Loucy (cell line): ENCODE measurements at regions not wholly inside any gene's neighbourhood (a gene's known extent, or its start where the extent isn't known, plus 50 kb on each side); places are given as distances from the start of the nearest gene placed in this dataset.
"Not testable (repeated sequence)": the region's sequence is repeated elsewhere in the genome, so short reads cannot be mapped to it uniquely, and the experiment has no call there.

Experiments
- H2AFZ ChIP-seq: fragments of 200-600 bp; sonication (generic); 2 replicates; pipeline ENCODE4 v1.6.0; 2016; ENCODE audit warnings: antibody characterized with exemption, mild to moderate bottlenecking, low read length, moderate library complexity
- H3F3A ChIP-seq: fragments of 200-600 bp; 2 replicates; pipeline ENCODE4 v1.6.0; 2016; ENCODE audit warnings: antibody characterized with exemption, low read depth, mild to moderate bottlenecking
- H3K27me3 ChIP-seq: fragments of 200-600 bp; sonication (generic); 2 replicates; pipeline ENCODE4 v1.6.1; 2014; ENCODE audit warnings: low read length, mild to moderate bottlenecking; ENCODE audit not compliant: insufficient read depth, poor library complexity, severe bottlenecking
- H3K36me3 ChIP-seq: fragments of 200-600 bp; sonication (generic); 2 replicates; pipeline ENCODE4 v1.6.1; 2016; ENCODE audit warnings: low read length; ENCODE audit not compliant: insufficient read depth
- H3K4me1 ChIP-seq: fragments of 200-600 bp; sonication (generic); 2 replicates; pipeline ENCODE4 v1.5.1; 2014; ENCODE audit warnings: low read length, mild to moderate bottlenecking; ENCODE audit not compliant: insufficient read depth, poor library complexity, severe bottlenecking
- H3K4me2 ChIP-seq: fragments of 200-600 bp; sonication (generic); 2 replicates; pipeline ENCODE4 v1.6.0; 2014; ENCODE audit warnings: antibody characterized with exemption, low read length, low read depth, mild to moderate bottlenecking; ENCODE audit not compliant: poor library complexity, severe bottlenecking
- H3K4me3 ChIP-seq: fragments of 200-600 bp; sonication (generic); 2 replicates; pipeline ENCODE4 v1.5.1; 2014; ENCODE audit warnings: low read length, mild to moderate bottlenecking, mixed read lengths; ENCODE audit not compliant: poor library complexity, severe bottlenecking
- H3K79me2 ChIP-seq: fragments of 200-600 bp; sonication (generic); 2 replicates; pipeline ENCODE4 v1.6.1; 2014; ENCODE audit warnings: low read length; ENCODE audit not compliant: insufficient read depth
- H3K9ac ChIP-seq: fragments of 200-600 bp; sonication (generic); 2 replicates; pipeline ENCODE4 v1.6.0; 2014; ENCODE audit warnings: mild to moderate bottlenecking, low read depth, low read length, moderate library complexity; ENCODE audit not compliant: poor library complexity, severe bottlenecking
- H3K9me2 ChIP-seq: fragments of 200-600 bp; sonication (generic); replicated peaks from 2 replicates; pipeline ENCODE4 v1.6.1; 2016; ENCODE audit warnings: low read depth, low read length, mixed read lengths
- H3K9me3 ChIP-seq: fragments of 200-600 bp; sonication (generic); 2 replicates; pipeline ENCODE4 v1.6.1; 2014; ENCODE audit warnings: mild to moderate bottlenecking, antibody characterized with exemption, low read length, low read depth; ENCODE audit not compliant: insufficient read depth
- H4K20me1 ChIP-seq: fragments of 200-600 bp; sonication (generic); 2 replicates; pipeline ENCODE4 v1.6.0; 2014; ENCODE audit warnings: antibody characterized with exemption, low read length, mild to moderate bottlenecking; ENCODE audit not compliant: insufficient read depth, poor library complexity, severe bottlenecking
- EZH2phosphoT487 ChIP-seq: fragments of 200-600 bp; IDR thresholded peaks from 2 replicates; pipeline ENCODE4 v1.6.1; 2018; ENCODE audit warnings: antibody characterized with exemption, mild to moderate bottlenecking, moderate library complexity, borderline replicate concordance
- TF ChIP-seq, protein P1 (sequence below): fragments of 200-600 bp; sonication (generic); conservative IDR thresholded peaks from 2 replicates; pipeline ENCODE4 v1.5.1; 2014; ENCODE audit warnings: mild to moderate bottlenecking, antibody characterized with exemption, low read length

DNA sequence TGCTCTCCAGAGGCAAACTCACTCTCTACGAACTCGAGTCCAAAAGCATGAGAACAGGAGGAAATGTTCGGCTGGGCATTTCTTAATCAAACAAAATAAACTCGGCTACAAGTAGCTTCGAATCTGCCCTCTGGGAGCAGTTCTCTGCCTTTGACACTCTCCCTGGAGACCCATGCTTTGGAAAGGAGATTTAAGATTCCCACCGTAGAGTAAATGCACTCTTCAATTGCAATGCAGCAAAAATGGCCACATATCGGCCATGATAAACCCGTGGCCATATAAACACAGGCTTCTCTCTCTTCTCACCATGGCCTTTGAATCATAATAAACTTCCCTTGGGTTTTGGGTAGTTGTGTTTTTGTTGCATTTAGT lies 215.4 kb downstream of the TOMM20 start:
- H3K4me3 ChIP-seq: no peak overlapping the region
- H4K20me1 ChIP-seq: no peaks in the 10 kb centered on the region
- H2AFZ ChIP-seq: no peak overlapping the region; the same call in 1 of the 2 replicates
- no peaks in the 10 kb centered on the region for H3K36me3 ChIP-seq
- H3K9ac ChIP-seq: no peak overlapping the region
- no peaks in the 10 kb centered on the region for H3K27me3 ChIP-seq
- H3F3A ChIP-seq: no peaks in the 10 kb centered on the region
- peaks cover 29% of the 10 kb centered on the region for H3K4me1 ChIP-seq
- TF ChIP-seq EZH2phosphoT487: no peak
- TF ChIP-seq, protein P1, sequence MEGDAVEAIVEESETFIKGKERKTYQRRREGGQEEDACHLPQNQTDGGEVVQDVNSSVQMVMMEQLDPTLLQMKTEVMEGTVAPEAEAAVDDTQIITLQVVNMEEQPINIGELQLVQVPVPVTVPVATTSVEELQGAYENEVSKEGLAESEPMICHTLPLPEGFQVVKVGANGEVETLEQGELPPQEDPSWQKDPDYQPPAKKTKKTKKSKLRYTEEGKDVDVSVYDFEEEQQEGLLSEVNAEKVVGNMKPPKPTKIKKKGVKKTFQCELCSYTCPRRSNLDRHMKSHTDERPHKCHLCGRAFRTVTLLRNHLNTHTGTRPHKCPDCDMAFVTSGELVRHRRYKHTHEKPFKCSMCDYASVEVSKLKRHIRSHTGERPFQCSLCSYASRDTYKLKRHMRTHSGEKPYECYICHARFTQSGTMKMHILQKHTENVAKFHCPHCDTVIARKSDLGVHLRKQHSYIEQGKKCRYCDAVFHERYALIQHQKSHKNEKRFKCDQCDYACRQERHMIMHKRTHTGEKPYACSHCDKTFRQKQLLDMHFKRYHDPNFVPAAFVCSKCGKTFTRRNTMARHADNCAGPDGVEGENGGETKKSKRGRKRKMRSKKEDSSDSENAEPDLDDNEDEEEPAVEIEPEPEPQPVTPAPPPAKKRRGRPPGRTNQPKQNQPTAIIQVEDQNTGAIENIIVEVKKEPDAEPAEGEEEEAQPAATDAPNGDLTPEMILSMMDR: no peak
- H3K9me2 ChIP-seq: no peaks in the 10 kb centered on the region
- H3K9me3 ChIP-seq: no peaks in the 10 kb centered on the region
- H3K79me2 ChIP-seq: no peaks in the 10 kb centered on the region
- H3K4me2 ChIP-seq: no peak overlapping the region

- Histone ChIP-seq H3K79me2 (no peaks in the 10 kb centered on the region), H3K4me3 (no peak overlapping the region), H3K9ac (peak overlapping the region; percentile 59), H3K27me3 (no peaks in the 10 kb centered on the region), H2AFZ (peak overlapping the region; percentile 89), H3K9me2 (no peaks in the 10 kb centered on the region), H3K36me3 (no peaks in the 10 kb centered on the region), H4K20me1 (no peaks in the 10 kb centered on the region), H3K4me2 (peak overlapping the region; percentile 42), H3F3A (no peaks in the 10 kb centered on the region), H3K4me1 (peaks cover 29% of the 10 kb centered on the region), H3K9me3 (no peaks in the 10 kb centered on the region)
- TF ChIP-seq EZH2phosphoT487: no peak
- TF ChIP-seq, protein P1: no peak
Measured at GRCh38 chr1:234912548-234913277, 215.9 kb downstream of the TOMM20 start.

DNA sequence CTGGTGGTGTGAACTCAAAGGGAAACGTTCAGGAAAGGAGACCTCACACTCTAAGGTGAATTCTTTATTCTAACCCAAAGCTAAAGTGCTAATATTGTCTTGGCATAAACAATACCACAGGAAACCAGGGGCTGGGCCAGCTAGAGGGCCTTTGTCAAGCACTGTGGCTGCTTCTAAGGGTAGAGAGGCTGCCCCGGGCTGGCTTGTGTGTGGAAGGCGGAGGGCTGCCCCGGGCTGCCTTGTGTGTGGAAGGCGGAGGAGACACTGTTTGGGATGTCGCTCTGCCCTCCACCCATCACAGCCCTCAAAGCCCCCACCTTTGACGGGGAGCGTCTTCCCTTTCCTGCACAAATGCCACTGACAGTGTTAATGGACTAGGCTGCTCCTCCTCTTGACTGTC lies 216.8 kb downstream of the TOMM20 start:
- no peak for TF ChIP-seq EZH2phosphoT487
- TF ChIP-seq, protein P1: no peak
- H3K36me3 ChIP-seq: no peaks in the 10 kb centered on the region
- H2AFZ ChIP-seq: peak overlapping the region; percentile 89
- no peaks in the 10 kb centered on the region for H3K79me2 ChIP-seq
- H4K20me1 ChIP-seq: no peaks in the 10 kb centered on the region
- peaks cover 29% of the 10 kb centered on the region for H3K4me1 ChIP-seq
- no peaks in the 10 kb centered on the region for H3F3A ChIP-seq
- no peaks in the 10 kb centered on the region for H3K27me3 ChIP-seq
- no peak overlapping the region for H3K4me3 ChIP-seq
- H3K9me3 ChIP-seq: no peaks in the 10 kb centered on the region
- peak overlapping the region; percentile 42 for H3K4me2 ChIP-seq
- H3K9me2 ChIP-seq: no peaks in the 10 kb centered on the region
- H3K9ac ChIP-seq: peak overlapping the region; percentile 59

GRCh38 chr1:234911136-234911535 lies 217.5 kb downstream of the TOMM20 start:
- not testable (repeated sequence) for H4K20me1 ChIP-seq, H3K27me3 ChIP-seq, H3K79me2 ChIP-seq, H3F3A ChIP-seq, H3K9me2 ChIP-seq, H3K4me3 ChIP-seq, H3K36me3 ChIP-seq, H3K9me3 ChIP-seq
- H2AFZ ChIP-seq: peak overlapping the region; percentile 89; the same call in 1 of the 2 replicates
- H3K4me1 ChIP-seq: peaks cover 29% of the 10 kb centered on the region
- peak overlapping the region; percentile 59 for H3K9ac ChIP-seq
- peak overlapping the region; percentile 42 for H3K4me2 ChIP-seq
